NT2/D1 (cell line): ENCODE measurements at regions not wholly inside any gene's neighbourhood (a gene's known extent, or its start where the extent isn't known, plus 50 kb on each side); places are given as distances from the start of the nearest gene placed in this dataset.

ENCODE experiments used
- DNase-seq: peaks from one replicate; pipeline ENCODE4 v3.0.0-alpha.2; 2011; ENCODE audit warnings: low read depth, low spot score
- H3K27me3 ChIP-seq: 2 replicates; pipeline ENCODE4 v1.6.0; 2011; ENCODE audit warnings: mild to moderate bottlenecking; ENCODE audit not compliant: insufficient read length, insufficient read depth
- H3K36me3 ChIP-seq: 2 replicates; pipeline ENCODE4 v1.6.1; 2011; ENCODE audit warnings: mild to moderate bottlenecking, low read length, mixed read lengths; ENCODE audit not compliant: insufficient read depth, insufficient read length
- H3K4me1 ChIP-seq: 2 replicates; pipeline ENCODE4 v1.5.1; 2011; ENCODE audit not compliant: insufficient read depth, insufficient read length
- H3K4me3 ChIP-seq: 2 replicates; pipeline ENCODE4 v1.5.1; 2011; ENCODE audit warnings: low read depth; ENCODE audit not compliant: insufficient read length
- H3K9ac ChIP-seq: 2 replicates; pipeline ENCODE4 v1.6.0; 2011; ENCODE audit warnings: low read depth; ENCODE audit not compliant: insufficient read length
- H3K9me3 ChIP-seq: 2 replicates; pipeline ENCODE4 v1.5.1; 2011; ENCODE audit warnings: mild to moderate bottlenecking, low read length; ENCODE audit not compliant: insufficient read depth
- SUZ12 ChIP-seq: IDR thresholded peaks from 2 replicates; pipeline ENCODE4 v1.6.1; 2011; ENCODE audit not compliant: insufficient read length, insufficient read depth; ENCODE audit errors: extremely low read depth
- YY1 ChIP-seq: IDR thresholded peaks from 2 replicates; pipeline ENCODE4 v1.6.1; 2011; ENCODE audit not compliant: insufficient read length, insufficient read depth
- ZNF274 ChIP-seq: IDR thresholded peaks from 2 replicates; pipeline ENCODE4 v1.6.1; 2011; ENCODE audit warnings: mild to moderate bottlenecking, low read depth, low read length

- DNase-seq, result no peak
- Histone ChIP-seq H3K36me3 (no peaks in the 10 kb centered on the region), H3K9ac (no peak overlapping the region)
These were observed 1415.9 kb downstream of the PLA2G4A start for GRCh38 chr1:188244681-188245080.

GRCh38 chr1:188247255-188247654 is 1418.5 kb downstream of the PLA2G4A start:
- Histone ChIP-seq H3K4me1 (no peaks in the 10 kb centered on the region), H3K9ac (no peak overlapping the region), H3K36me3 (no peaks in the 10 kb centered on the region), H3K27me3 (no peaks in the 10 kb centered on the region), H3K4me3 (no peak overlapping the region), H3K9me3 (no peaks in the 10 kb centered on the region)
- TF ChIP-seq SUZ12 (no peak), ZNF274 (no peak), YY1 (no peak)
- DNase-seq, result no peak

More at GRCh38 chr1:188244681-188245080, 1415.9 kb downstream of the PLA2G4A start:
- Histone ChIP-seq H3K27me3 (no peaks in the 10 kb centered on the region), H3K4me1 (no peaks in the 10 kb centered on the region), H3K4me3 (no peak overlapping the region), H3K9me3 (no peaks in the 10 kb centered on the region)
- no peak for TF ChIP-seq SUZ12
- no peak for TF ChIP-seq ZNF274
- no peak for TF ChIP-seq YY1

- TF ChIP-seq SUZ12 (no peak), ZNF274 (no peak), YY1 (no peak)
- Histone ChIP-seq H3K36me3 (no peaks in the 10 kb centered on the region), H3K9ac (no peak overlapping the region), H3K9me3 (no peaks in the 10 kb centered on the region), H3K27me3 (no peaks in the 10 kb centered on the region), H3K4me1 (no peaks in the 10 kb centered on the region), H3K4me3 (no peak overlapping the region)
- no peak for DNase-seq
These were observed 1421.1 kb downstream of the PLA2G4A start for GRCh38 chr1:188249811-188250210.

- H3K36me3 ChIP-seq, result no peaks in the 10 kb centered on the region
- H3K9me3 ChIP-seq, result no peaks in the 10 kb centered on the region
- no peaks in the 10 kb centered on the region for H3K4me1 ChIP-seq
- no peak for DNase-seq
- H3K27me3 ChIP-seq, result no peaks in the 10 kb centered on the region
- H3K4me3 ChIP-seq, result no peak overlapping the region
- no peak for TF ChIP-seq ZNF274
- TF ChIP-seq YY1, result no peak
- no peak for TF ChIP-seq SUZ12
- no peak overlapping the region for H3K9ac ChIP-seq
These were observed 1422.3 kb downstream of the PLA2G4A start for GRCh38 chr1:188251036-188251435.

- H3K4me1 ChIP-seq, result no peaks in the 10 kb centered on the region
- H3K4me3 ChIP-seq, result no peak overlapping the region
- H3K9me3 ChIP-seq, result peaks cover 20% of the 10 kb centered on the region; the same call in 1 of the 2 replicates
- H3K36me3 ChIP-seq, result no peaks in the 10 kb centered on the region
- no peak overlapping the region for H3K9ac ChIP-seq
- TF ChIP-seq SUZ12 (no peak), ZNF274 (no peak), YY1 (no peak)
- H3K27me3 ChIP-seq, result no peaks in the 10 kb centered on the region
- DNase-seq, result no peak
These were observed 1433.1 kb downstream of the PLA2G4A start for GRCh38 chr1:188261849-188262248.

GRCh38 chr1:188269956-188270355 is 1441.2 kb downstream of the PLA2G4A start:
- H3K9me3 ChIP-seq, result peaks cover 4% of the 10 kb centered on the region
- no peaks in the 10 kb centered on the region for H3K36me3 ChIP-seq
- no peak for TF ChIP-seq SUZ12
- TF ChIP-seq YY1, result no peak
- TF ChIP-seq ZNF274, result no peak
- no peak overlapping the region for H3K4me3 ChIP-seq
- no peak for DNase-seq
- no peaks in the 10 kb centered on the region for H3K4me1 ChIP-seq
- H3K9ac ChIP-seq, result no peak overlapping the region
- H3K27me3 ChIP-seq, result no peaks in the 10 kb centered on the region

- TF ChIP-seq YY1 (no peak), SUZ12 (no peak), ZNF274 (no peak)
- no peaks in the 10 kb centered on the region for H3K4me1 ChIP-seq
- H3K27me3 ChIP-seq, result no peaks in the 10 kb centered on the region
- no peak overlapping the region for H3K9ac ChIP-seq
- peaks cover 4% of the 10 kb centered on the region for H3K9me3 ChIP-seq
- H3K4me3 ChIP-seq, result no peak overlapping the region
- DNase-seq, result no peak
- H3K36me3 ChIP-seq, result no peaks in the 10 kb centered on the region
These were observed 1441.7 kb downstream of the PLA2G4A start for GRCh38 chr1:188270497-188270896.

GRCh38 chr1:188277771-188278170 is 1449.0 kb downstream of the PLA2G4A start:
- Histone ChIP-seq H3K4me3 (no peak overlapping the region), H3K9me3 (no peaks in the 10 kb centered on the region), H3K27me3 (no peaks in the 10 kb centered on the region), H3K4me1 (no peaks in the 10 kb centered on the region), H3K36me3 (no peaks in the 10 kb centered on the region), H3K9ac (no peak overlapping the region)
- TF ChIP-seq YY1 (no peak), SUZ12 (no peak), ZNF274 (no peak)
- DNase-seq, result no peak
